NCI-H1105 treated with DMSO at 0.1 percent for 48 hours (cell line): ENCODE measurements at regions not wholly inside any gene's neighbourhood (a gene's known extent, or its start where the extent isn't known, plus 50 kb on each side); places are given as distances from the start of the nearest gene placed in this dataset.

Source experiments
- DNase-seq: peaks from one replicate; lab custom pipeline; 2025; lab: John Stamatoyannopoulos, UW

GRCh38 chr10:125340903-125341302, 180.5 kb upstream of the CTBP2 start:
- DNase-seq = no peak

DNA sequence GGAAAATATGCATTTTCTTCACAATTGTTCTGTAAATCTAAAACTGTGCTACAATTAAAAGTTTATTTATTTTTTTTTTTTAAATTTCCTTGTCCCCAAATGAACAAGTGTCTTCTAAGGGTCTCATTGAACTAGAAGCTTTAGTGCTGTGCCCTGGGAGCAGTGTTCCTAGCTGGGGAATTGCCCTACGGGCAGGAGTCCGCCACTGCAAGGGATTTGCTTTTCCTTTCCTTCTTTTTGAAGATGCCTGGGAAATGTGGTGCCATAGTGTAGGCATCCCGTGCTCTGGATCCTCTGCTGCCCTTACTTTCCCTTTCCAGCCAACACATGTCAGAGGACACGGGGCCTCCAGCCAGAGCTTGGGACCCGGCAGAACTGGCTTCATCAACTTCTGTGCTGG, 177.1 kb upstream of the CTBP2 start:
- no peak for DNase-seq

GRCh38 chr10:125334545-125334944, 174.2 kb upstream of the CTBP2 start:
- DNase-seq = no peak

DNA sequence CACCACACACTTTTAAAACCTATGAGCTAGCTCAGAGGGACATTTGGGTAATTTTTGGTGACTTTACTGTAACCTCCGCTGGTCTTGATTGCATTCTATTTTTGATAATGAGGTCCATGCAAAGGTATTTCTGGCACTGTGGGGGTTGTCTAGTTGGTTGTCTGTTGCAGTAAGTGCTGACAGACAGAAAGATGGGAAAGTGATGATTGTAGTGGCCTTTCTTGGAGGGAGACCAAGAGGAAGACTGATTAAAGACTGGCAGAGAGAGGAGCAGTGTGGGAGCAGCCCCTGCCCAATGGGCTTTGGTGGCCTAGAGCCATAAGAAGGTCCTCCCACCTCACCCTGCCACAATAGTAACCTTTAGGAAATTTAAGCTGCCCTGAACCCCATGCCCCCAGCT, 173.4 kb upstream of the CTBP2 start:
- DNase-seq = no peak

DNA sequence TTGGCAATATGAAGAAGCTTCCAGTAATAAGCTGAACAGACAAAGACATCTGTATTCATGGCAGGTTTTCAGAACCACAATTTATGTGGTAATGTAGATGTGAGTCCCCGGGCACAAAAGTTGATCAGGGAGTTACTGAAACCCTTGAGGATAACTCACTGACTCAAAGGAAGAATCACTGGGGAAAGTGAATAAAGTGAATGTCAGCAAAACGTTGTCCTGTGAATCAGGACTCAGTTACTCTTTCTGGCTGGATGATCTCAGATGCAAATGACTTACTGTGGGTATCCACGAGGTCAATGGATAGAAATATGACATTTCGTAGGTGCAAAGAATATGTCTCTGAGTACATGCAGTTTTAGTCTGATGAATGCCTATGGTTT, 172.8 kb upstream of the CTBP2 start:
- no peak for DNase-seq

GRCh38 chr10:125332548-125333208, 172.3 kb upstream of the CTBP2 start:
- DNase-seq = no peak

GRCh38 chr10:125331056-125331455, 170.7 kb upstream of the CTBP2 start:
- no peak for DNase-seq

DNA sequence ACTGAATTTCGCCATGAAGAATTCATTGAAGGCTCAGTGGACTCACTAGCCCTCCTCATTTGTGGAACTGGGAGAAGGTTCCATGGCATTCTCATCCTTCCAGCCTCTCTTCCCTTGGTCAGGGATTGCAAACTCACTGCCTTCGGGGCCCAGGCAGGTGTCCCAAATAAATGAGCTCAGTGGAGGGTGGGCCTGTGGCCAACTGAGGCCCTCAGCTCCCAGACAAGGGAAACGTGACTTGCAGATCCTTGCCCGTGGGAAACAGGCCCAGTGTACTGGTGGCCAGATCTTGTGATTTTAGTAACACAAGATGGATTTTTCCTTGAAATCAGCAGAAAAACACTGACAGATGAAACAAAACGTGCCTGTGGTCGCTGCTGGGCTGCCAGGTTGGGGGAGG, 168.7 kb upstream of the CTBP2 start:
- no peak for DNase-seq

DNA sequence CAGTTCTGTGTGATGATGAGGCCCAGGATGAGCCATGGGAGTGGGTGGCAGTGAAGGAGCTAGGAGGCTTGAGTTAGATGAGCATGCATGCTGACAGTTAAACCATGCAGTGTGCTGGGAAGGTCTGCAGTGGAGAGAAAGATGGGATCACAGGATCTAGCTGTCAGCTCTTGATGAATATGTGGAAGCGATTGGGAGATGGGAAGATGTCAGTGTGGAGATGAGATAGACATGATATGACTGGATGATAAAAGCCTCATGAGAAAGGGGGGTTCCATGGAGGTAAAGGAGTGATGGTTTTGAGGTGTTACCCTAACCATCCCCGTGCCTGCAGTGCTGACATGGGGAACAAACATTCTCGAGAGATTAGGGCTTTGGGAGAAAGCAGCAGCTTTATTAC, 165.0 kb upstream of the CTBP2 start:
- DNase-seq = no peak

DNA sequence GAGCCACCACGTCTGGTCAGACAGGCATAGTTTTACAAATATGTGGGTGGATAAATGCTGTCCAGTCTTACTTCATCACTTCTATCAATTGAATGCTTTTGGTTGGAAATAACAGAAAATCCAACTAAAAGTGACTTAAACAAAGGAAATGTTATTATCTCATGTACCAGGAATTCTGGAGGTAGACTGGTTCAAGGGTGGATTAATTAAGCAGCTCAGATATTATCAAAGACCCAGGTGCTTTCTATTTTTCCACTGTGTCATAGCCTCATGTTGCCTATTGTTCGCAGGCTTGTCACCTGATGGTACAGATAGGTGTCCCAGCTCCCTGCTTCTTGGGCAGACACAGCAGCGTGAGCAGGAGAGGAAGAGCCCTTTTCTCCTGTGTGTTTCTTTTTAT, 156.1 kb upstream of the CTBP2 start:
- DNase-seq = no peak

- no peak for DNase-seq
Measured at GRCh38 chr10:125300937-125301336, 140.6 kb upstream of the CTBP2 start.

GRCh38 chr10:125299461-125299860, 139.1 kb upstream of the CTBP2 start:
- no peak for DNase-seq

- DNase-seq = no peak
Measured at GRCh38 chr10:125296598-125296997, 136.2 kb upstream of the CTBP2 start.

- peak; percentile 3 for DNase-seq
Measured at GRCh38 chr10:125294109-125294508, 133.7 kb upstream of the CTBP2 start.

DNA sequence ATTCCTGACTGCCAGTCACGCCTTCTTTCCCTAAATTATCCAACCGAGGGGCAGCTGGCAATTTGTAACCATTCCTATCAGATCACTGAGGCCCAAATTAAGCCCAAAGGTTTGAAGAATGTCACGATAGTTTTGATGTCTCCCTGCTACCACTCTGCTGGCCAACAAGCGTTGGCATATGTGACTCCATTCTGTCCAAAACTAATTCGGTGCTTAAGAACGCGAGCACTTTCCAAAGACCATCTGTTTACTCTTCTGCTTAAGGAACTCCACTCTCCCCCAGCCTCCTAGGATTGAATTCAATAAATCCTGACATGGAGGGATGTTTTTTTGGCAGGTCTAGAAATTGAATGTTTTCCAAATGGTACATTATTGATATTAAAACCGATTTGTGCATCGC, 131.5 kb upstream of the CTBP2 start:
- DNase-seq = no peak

- DNase-seq = peak; percentile 2
Measured at GRCh38 chr10:125289461-125289860, 129.1 kb upstream of the CTBP2 start.

GRCh38 chr10:125284875-125285597, 124.7 kb upstream of the CTBP2 start:
- no peak for DNase-seq

DNA sequence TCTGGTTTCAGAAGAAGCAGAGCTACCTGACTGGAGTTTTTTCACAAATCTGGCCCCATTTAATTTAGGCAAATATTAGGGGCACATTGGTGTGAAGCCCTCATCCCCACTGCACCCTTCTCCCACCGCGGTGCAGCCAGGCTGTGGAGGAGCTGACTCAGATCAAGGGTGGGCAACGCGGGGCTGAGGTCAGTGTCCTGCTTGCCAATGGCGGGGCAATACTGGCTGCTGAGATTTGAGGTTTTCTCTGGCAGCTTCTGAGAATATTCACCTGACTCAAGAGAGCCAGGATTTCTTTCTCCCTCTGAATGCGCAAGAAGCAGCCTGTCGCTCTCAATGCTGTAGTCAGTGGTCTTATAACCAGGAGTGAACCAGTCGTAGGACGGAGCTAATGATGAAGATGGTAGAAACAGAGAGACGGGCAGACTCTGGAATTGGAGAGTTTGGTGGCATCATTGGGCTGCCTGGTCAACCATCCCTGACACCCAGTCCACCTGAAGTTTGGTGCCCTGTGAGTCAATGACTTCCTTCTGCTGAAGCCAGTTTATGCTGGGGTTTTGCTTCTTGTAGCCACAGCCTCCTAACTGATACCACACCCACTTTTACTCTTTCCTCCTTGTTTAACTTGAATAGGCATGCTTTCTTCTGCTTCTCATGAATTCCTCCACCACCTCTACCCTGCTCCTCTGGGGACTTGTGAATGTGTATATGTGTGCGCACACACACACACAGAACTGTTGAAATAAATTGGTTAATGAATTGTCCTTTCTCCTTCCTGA, 123.7 kb upstream of the CTBP2 start:
- no peak for DNase-seq

GRCh38 chr10:125283191-125283835, 123.0 kb upstream of the CTBP2 start:
- DNase-seq = no peak

GRCh38 chr10:125281091-125281490, 120.7 kb upstream of the CTBP2 start:
- no peak for DNase-seq

- DNase-seq = no peak
Measured at GRCh38 chr10:125276133-125276532, 115.8 kb upstream of the CTBP2 start.

- DNase-seq = no peak
Measured at GRCh38 chr10:125274961-125275360, 114.6 kb upstream of the CTBP2 start.

DNA sequence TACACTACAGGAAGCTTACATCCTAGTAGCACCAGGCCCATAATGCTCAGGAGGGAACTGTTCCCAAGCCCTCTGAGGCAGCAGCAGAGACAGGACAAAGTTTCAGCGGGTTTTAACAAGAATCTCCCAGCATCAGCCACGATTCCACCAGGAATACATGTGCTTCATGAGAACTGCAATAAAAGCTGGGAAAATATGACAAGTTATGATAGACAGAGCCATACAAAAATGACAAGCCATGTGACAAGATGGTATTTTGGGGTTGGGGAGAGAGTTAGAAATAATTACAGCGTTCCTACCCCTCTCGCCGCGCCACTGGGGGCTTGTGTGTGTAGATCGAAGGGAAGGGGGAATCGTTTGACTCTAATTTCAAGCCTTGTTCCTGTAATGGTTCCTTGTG, 112.7 kb upstream of the CTBP2 start:
- no peak for DNase-seq
